ENCODE measurements at regions not wholly inside any gene's neighbourhood (a gene's known extent, or its start where the extent isn't known, plus 50 kb on each side); places are given as distances from the start of the nearest gene placed in this dataset.
"Not testable (repeated sequence)": the region's sequence is repeated elsewhere in the genome, so short reads cannot be mapped to it uniquely, and the experiment has no call there.

- TF ChIP-seq POLR2A, POLR2AphosphoS5, TAF1, POU2F2 (IDR thresholded peaks at IDR 0.05; ENCODE audit: low read depth, low read length): not testable (repeated sequence)
Observed at GRCh38 chrX:127221821-127222220, 402.3 kb downstream of the PRR32 start.

Measured in GM12891 (cell line).